Neutrophil (primary cell): ENCODE measurements at regions not wholly inside any gene's neighbourhood (a gene's known extent, or its start where the extent isn't known, plus 50 kb on each side); places are given as distances from the start of the nearest gene placed in this dataset.
"Not testable (repeated sequence)": the region's sequence is repeated elsewhere in the genome, so short reads cannot be mapped to it uniquely, and the experiment has no call there.

Experiments used
- H3K27ac ChIP-seq: fragments of 200-600 bp; sonication (generic); 2 replicates; pipeline ENCODE4 v1.5.1; 2016; ENCODE audit warnings: mild to moderate bottlenecking, moderate library complexity
- H3K27me3 ChIP-seq: fragments of 200-600 bp; sonication (generic); 2 replicates; pipeline ENCODE4 v1.6.0; 2016; ENCODE audit warnings: mild to moderate bottlenecking
- H3K36me3 ChIP-seq: fragments of 200-600 bp; sonication (generic); 2 replicates; pipeline ENCODE4 v1.5.1; 2017
- H3K4me1 ChIP-seq, 2 experiments: fragments of 200-600 bp in 1 of 2; sonication (generic) in 1 of 2; 1 replicate in 1 of 2; 2 replicates in 1 of 2; pipeline versions ENCODE4 v1.5.1 to v1.6.1; 2013 to 2016; ENCODE audit warnings: low read depth in 1 of 2, low read length in 1 of 2, mild to moderate bottlenecking in 1 of 2, moderate library complexity in 1 of 2; ENCODE audit not compliant: control insufficient read depth in 1 of 2, insufficient read depth in 1 of 2
- H3K4me3 ChIP-seq, 2 experiments: fragments of 200-600 bp in 1 of 2; sonication (generic) in 1 of 2; 1 replicate in 1 of 2; 2 replicates in 1 of 2; pipeline ENCODE4 v1.5.1; 2013 to 2016; ENCODE audit warnings: low read depth in 1 of 2, low read length in 1 of 2, mild to moderate bottlenecking in 1 of 2, moderate library complexity in 1 of 2
- H3K9me3 ChIP-seq: fragments of 200-600 bp; sonication (generic); 2 replicates; pipeline ENCODE4 v1.5.1; 2016
- CTCF ChIP-seq: fragments of 200-600 bp; sonication (generic); IDR thresholded peaks from 2 replicates; pipeline ENCODE4 v1.5.1; 2016; ENCODE audit warnings: antibody characterized with exemption

DNA sequence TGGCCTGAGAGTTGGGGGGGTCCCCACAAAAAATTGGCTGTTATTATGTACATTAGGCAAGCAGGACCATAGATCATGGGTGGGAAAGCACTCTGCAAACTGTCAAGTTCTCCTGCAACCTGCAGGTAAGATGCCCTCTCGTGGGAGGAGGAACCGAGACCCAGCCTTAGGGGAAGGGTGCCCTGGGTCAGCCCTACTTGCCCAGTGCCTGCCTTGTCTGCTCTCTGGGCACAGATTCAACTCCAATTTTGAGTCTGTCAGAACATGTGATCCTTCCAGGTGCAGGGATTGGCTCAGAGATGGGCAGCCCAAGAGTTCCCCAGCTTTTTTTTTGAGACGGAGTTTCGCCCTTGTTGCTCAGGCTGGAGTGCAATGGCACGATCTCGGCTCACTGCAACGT, 99.2 kb downstream of the PLXNA1 start:
- no peak overlapping the region for H3K27ac ChIP-seq
- H3K9me3 ChIP-seq, result no peaks in the 10 kb centered on the region
- H3K36me3 ChIP-seq, result no peaks in the 10 kb centered on the region
- no peaks in the 10 kb centered on the region for H3K4me1 ChIP-seq
- H3K27me3 ChIP-seq, result no peaks in the 10 kb centered on the region
- no peak for TF ChIP-seq CTCF
- no peak overlapping the region for H3K4me3 ChIP-seq

GRCh38 chr3:127083778-127084397, 101.0 kb downstream of the PLXNA1 start:
- H3K4me3 ChIP-seq, result no peak overlapping the region
- H3K27me3 ChIP-seq, result no peaks in the 10 kb centered on the region
- no peak overlapping the region for H3K27ac ChIP-seq
- TF ChIP-seq CTCF, result no peak
- no peaks in the 10 kb centered on the region for H3K4me1 ChIP-seq
- no peaks in the 10 kb centered on the region for H3K9me3 ChIP-seq
- no peaks in the 10 kb centered on the region for H3K36me3 ChIP-seq

DNA sequence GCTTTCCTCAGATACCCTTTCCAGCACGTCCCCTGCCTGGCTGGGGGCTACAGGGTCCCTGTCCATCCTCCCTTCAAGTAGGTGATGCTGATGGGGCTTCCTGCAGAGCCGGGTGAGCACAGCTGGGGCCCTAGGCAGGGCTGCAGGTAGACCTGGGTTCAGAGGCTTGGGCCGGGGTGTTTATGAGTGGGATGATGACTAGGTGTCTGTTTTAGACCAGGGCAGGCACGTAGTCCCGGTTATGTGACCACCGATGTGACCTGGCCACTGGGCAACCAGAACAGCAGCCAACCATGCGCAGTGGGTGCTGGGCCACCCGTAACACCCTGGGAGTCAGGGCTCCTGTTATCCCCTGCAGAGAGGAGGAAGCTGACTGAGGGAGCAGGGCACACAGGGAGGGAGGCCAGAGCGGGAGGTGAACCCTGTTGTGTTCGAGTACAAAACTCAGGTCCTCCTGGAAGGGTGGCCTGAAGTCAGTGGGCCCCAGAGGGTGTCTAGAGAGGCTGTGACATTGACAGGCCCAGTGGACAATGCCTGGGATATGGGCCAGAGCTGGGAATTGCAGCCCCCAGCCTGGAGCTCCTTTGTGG, 101.6 kb downstream of the PLXNA1 start:
- Histone ChIP-seq H3K4me3 (no peak overlapping the region), H3K27ac (no peak overlapping the region), H3K4me1 (no peaks in the 10 kb centered on the region), H3K9me3 (no peaks in the 10 kb centered on the region), H3K27me3 (no peaks in the 10 kb centered on the region), H3K36me3 (no peaks in the 10 kb centered on the region)
- no peak for TF ChIP-seq CTCF

GRCh38 chr3:127085576-127085975, 102.7 kb downstream of the PLXNA1 start:
- Histone ChIP-seq H3K9me3 (no peaks in the 10 kb centered on the region), H3K36me3 (no peaks in the 10 kb centered on the region), H3K4me3 (no peak overlapping the region), H3K27me3 (no peaks in the 10 kb centered on the region), H3K4me1 (no peaks in the 10 kb centered on the region), H3K27ac (no peak overlapping the region)
- TF ChIP-seq CTCF, result no peak

DNA sequence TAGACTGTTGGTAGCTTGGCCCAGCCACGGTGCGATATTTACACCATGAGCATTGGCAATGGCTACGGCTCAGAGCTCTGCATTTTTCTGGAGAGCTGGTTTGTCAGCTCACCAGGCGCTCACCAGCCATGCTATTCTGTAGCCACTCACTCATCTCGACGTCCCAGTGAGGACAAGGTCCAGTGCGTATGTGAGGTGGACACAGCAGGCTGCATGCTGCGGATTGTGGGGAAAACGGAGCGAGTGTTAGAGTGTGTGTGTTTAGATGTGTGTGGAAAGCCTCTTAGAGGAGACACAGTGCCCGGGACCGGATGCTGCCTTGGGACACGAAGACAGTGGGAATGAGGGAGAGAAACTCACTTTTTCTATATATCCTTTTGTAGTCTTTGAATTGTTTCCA, 103.7 kb downstream of the PLXNA1 start:
- H3K27ac ChIP-seq, H3K9me3 ChIP-seq, H3K4me3 ChIP-seq, H3K4me1 ChIP-seq, H3K27me3 ChIP-seq, H3K36me3 ChIP-seq: not testable (repeated sequence)

- H3K36me3 ChIP-seq, result no peaks in the 10 kb centered on the region
- TF ChIP-seq CTCF, result no peak
- no peaks in the 10 kb centered on the region for H3K27me3 ChIP-seq
Measured at GRCh38 chr3:127087441-127087840, 104.5 kb downstream of the PLXNA1 start.

More at GRCh38 chr3:127087441-127087840, 104.5 kb downstream of the PLXNA1 start:
- H3K4me3 ChIP-seq, result no peak overlapping the region
- no peaks in the 10 kb centered on the region for H3K4me1 ChIP-seq
- no peaks in the 10 kb centered on the region for H3K9me3 ChIP-seq
- no peak overlapping the region for H3K27ac ChIP-seq
